ENCODE measurements at regions not wholly inside any gene's neighbourhood (a gene's known extent, or its start where the extent isn't known, plus 50 kb on each side); places are given as distances from the start of the nearest gene placed in this dataset.

GRCh38 chr5:67310740-67311139, 114.1 kb upstream of the CD180 start:
- TF ChIP-seq CTCF (optimal IDR thresholded peaks at IDR 0.05 in 1 of 3, IDR thresholded peaks at IDR 0.05 in 1 of 3, conservative IDR thresholded peaks at IDR 0.05 in 1 of 3; ENCODE audit: extremely low read depth in 1 of 3, insufficient read depth in 2 of 3, low read length in 3 of 3), result no peak
- TF ChIP-seq EZH2 (IDR thresholded peaks at IDR 0.05; ENCODE audit: low read length), result no peak
